ENCODE measurements at regions not wholly inside any gene's neighbourhood (a gene's known extent, or its start where the extent isn't known, plus 50 kb on each side); places are given as distances from the start of the nearest gene placed in this dataset.
"Not testable (repeated sequence)": the region's sequence is repeated elsewhere in the genome, so short reads cannot be mapped to it uniquely, and the experiment has no call there.

DNA sequence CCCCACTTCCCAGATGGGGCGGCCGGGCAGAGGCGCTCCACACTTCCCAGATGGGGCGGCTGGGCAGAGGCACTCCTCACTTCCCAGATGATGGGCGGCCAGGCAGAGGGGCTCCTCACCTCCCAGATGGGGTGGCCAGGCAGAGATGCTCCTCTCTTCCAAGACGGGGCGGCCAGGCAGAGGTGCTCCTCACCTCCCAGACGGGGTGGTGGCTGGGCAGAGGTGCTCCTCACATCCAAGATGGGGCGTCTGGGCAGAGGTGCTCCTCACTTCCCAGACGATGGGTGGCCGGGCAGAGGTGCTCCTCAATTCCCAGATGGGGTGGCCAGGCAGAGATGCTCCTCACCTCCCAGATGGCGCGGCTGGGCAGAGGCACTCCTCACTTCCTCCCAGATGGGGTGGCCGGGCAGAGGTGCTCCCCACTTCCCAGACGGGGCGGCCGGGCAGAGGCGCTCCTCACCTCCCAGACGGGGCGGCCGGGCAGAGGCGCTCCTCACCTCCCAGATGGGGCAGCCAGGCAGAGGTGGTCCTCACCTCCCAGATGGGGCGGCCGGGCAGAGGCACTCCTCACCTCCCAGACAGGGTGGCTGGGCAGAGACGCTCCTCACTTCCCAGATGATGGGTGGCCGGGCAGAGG lies 275.2 kb downstream of the LIPI start:
- TF ChIP-seq, protein P1, sequence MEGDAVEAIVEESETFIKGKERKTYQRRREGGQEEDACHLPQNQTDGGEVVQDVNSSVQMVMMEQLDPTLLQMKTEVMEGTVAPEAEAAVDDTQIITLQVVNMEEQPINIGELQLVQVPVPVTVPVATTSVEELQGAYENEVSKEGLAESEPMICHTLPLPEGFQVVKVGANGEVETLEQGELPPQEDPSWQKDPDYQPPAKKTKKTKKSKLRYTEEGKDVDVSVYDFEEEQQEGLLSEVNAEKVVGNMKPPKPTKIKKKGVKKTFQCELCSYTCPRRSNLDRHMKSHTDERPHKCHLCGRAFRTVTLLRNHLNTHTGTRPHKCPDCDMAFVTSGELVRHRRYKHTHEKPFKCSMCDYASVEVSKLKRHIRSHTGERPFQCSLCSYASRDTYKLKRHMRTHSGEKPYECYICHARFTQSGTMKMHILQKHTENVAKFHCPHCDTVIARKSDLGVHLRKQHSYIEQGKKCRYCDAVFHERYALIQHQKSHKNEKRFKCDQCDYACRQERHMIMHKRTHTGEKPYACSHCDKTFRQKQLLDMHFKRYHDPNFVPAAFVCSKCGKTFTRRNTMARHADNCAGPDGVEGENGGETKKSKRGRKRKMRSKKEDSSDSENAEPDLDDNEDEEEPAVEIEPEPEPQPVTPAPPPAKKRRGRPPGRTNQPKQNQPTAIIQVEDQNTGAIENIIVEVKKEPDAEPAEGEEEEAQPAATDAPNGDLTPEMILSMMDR (IDR thresholded peaks at IDR 0.05; ENCODE audit: low read length): not testable (repeated sequence)
- TF ChIP-seq EZH2 (IDR thresholded peaks at IDR 0.05; ENCODE audit: borderline replicate concordance, low read length): not testable (repeated sequence)

Data from OCI-LY1 (cell line).